Activated T-helper 17 cell treated with anti-CD3 and anti-CD28 coated beads, Interleukin-2, amount 50 U/mL, for 72 hours (primary cell): ENCODE measurements at regions not wholly inside any gene's neighbourhood (a gene's known extent, or its start where the extent isn't known, plus 50 kb on each side); places are given as distances from the start of the nearest gene placed in this dataset.

Source experiments
- ATAC-seq: fragments of 150-1000 bp; cut with Tn5 transposase; replicated peaks from 2 replicates; pipeline ENCODE4 v1.10.0; 2021; ENCODE audit warnings: mild to moderate bottlenecking, moderate library complexity
- H3K27ac Mint-ChIP-seq: one replicate; pipeline ENCODE4 v1.8.0; 2022; ENCODE audit warnings: mixed read lengths
- H3K27me3 Mint-ChIP-seq: one replicate; pipeline ENCODE4 v1.8.0; 2022; ENCODE audit warnings: mixed read lengths
- H3K36me3 Mint-ChIP-seq: one replicate; pipeline ENCODE4 v1.8.0; 2022; ENCODE audit warnings: low read depth, mild to moderate bottlenecking, mixed read lengths
- H3K4me1 Mint-ChIP-seq: one replicate; pipeline ENCODE4 v1.8.0; 2022; ENCODE audit warnings: mixed read lengths
- H3K4me3 Mint-ChIP-seq: one replicate; pipeline ENCODE4 v1.8.0; 2022; ENCODE audit warnings: mild to moderate bottlenecking, mixed read lengths
- H3K9me3 Mint-ChIP-seq: one replicate; pipeline ENCODE4 v1.8.0; 2022; ENCODE audit warnings: mixed read lengths

DNA sequence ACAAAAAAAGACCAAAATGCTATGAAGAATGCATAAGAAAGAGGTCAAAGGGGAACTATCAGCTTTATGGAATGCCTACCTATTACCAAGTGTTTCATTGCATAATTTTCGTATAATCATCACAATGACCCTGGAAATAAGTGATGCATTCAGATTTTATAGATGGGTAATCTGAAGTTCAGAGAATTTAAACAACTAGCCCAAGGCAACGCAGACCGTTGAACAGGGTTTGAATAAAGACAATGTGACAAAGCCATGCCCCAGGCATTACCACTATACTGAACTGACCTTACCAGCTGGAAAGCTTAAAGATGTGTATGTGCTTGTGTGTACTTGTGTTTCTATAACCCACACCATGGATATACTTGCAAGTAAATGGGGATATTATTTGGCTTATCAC, 827.6 kb upstream of the ADGRL2 start:
- Mint-ChIP-seq H3K27me3 (no peaks in the 10 kb centered on the region), H3K4me1 (no peaks in the 10 kb centered on the region), H3K36me3 (no peaks in the 10 kb centered on the region), H3K27ac (no peak overlapping the region), H3K9me3 (peaks cover 13% of the 10 kb centered on the region), H3K4me3 (no peak overlapping the region)
- no peak for ATAC-seq

DNA sequence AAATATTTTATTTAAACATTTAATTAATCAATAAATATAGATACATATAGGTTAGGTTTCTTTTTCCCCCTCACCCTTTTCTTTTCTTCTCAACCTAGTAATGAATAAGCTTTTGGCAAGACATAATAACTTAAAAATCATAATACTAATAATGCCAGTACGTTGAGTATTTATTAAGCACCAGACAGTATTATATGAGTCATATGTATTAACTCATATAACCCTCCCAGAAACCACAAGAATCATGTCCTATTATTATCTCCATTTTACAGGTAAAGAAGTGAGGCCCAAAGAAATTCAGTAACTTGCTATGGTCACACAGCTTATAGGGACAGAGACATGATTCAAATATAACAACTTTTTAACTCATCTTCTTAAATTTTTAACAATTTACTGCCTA, 834.5 kb upstream of the ADGRL2 start:
- Mint-ChIP-seq H3K9me3 (no peaks in the 10 kb centered on the region), H3K27me3 (no peaks in the 10 kb centered on the region), H3K4me1 (no peaks in the 10 kb centered on the region), H3K36me3 (no peaks in the 10 kb centered on the region), H3K4me3 (no peak overlapping the region), H3K27ac (no peak overlapping the region)
- ATAC-seq: no peak

DNA sequence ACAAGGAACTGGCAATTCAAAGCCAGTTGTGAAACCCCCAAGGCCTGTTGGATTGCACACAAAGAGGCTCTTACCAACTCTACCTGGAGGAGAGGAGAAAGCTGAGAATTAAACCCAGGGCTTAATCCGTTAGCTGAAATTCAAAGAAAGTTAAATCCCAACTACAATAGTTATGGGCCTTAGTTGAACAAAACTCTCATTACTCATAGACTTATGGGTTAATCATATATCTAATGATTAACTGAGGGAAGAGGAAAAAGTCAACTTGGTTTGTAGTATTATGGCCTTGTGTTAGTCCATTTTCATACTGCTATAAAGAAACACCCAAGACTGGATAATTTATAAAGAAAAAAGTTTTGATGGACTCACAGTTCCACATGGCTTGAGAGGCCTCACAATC, 838.2 kb upstream of the ADGRL2 start:
- H3K4me1 Mint-ChIP-seq: no peaks in the 10 kb centered on the region
- H3K27ac Mint-ChIP-seq: no peak overlapping the region
- H3K4me3 Mint-ChIP-seq: no peak overlapping the region
- H3K27me3 Mint-ChIP-seq: no peaks in the 10 kb centered on the region
- H3K36me3 Mint-ChIP-seq: no peaks in the 10 kb centered on the region
- H3K9me3 Mint-ChIP-seq: no peaks in the 10 kb centered on the region
- no peak for ATAC-seq

DNA sequence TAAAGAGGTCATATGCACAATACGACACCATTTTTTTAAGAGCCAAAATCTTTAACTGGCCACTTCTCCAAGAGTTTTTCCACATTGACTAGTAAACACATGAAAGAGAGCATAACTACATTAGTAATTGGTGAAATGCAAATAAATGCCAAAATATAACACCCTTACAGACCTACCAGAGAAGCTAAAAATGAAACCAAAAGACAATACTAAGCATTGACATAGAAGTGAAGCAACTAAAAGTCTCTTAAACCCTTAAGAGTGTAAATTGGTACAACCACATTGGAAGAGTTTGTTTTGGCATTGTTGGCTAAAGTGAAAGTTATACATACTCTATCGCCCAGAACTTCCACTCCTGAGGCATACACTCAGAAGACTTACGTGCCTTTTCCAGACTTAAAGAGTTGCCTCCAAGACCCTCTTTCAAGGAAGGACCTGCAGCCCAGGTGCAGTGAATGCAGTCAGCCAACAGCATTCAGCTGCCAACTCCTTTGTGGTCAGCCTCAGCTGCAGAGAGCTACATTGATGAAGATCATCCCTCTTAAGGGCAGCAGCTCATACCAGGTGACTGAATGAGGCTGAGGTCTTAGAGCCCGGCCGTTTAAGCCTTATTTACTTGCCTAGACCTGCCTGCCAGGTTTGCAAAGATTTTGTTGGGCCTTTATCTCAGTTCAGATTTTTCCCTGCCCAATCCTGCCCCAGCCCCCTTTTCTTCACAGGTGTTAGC, 839.1 kb upstream of the ADGRL2 start:
- Mint-ChIP-seq H3K4me1 (no peaks in the 10 kb centered on the region), H3K9me3 (no peaks in the 10 kb centered on the region), H3K36me3 (no peaks in the 10 kb centered on the region), H3K27ac (no peak overlapping the region), H3K27me3 (no peaks in the 10 kb centered on the region), H3K4me3 (no peak overlapping the region)
- ATAC-seq: no peak

DNA sequence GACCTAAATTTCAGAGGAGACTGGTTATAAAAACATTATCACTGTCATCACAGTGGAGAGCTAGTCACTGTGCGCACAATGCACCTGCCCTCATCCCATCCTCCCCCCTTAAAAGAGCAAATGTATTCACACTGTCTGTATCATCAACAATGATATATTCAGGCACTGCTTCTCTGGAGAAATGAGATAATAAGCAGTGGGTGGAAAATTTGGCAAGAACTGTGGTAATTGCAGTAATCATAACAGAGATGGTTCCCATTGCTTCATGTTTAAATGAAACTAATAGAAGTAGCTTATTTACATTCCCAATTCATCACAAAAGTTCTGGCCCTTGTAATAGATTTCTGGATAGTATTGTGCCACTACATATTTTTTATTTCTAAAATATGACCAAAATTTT, 867.4 kb upstream of the ADGRL2 start:
- Mint-ChIP-seq H3K27me3 (no peaks in the 10 kb centered on the region), H3K36me3 (no peaks in the 10 kb centered on the region), H3K4me3 (no peak overlapping the region), H3K4me1 (no peaks in the 10 kb centered on the region), H3K9me3 (peaks cover 19% of the 10 kb centered on the region), H3K27ac (no peak overlapping the region)
- ATAC-seq: no peak

DNA sequence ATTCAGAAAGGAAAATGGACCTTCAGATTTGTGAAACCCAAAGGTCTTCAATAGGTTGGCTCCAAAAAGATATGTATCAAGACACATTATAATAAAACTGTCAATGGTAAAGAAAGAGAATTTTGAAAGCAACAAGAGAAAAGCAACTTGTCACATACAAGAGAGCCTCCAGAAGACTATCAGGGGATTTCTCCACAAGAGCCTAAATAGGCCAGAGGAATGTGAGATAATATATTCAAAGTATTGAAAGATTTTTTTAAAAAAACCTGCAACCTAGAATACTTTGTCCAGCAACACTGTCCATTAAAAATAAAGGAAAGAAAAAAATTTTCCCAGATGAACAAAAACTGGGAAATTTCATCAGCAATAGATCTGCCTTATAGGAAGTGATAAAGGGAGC, 869.6 kb upstream of the ADGRL2 start:
- H3K4me1 Mint-ChIP-seq: no peaks in the 10 kb centered on the region
- no peak overlapping the region for H3K4me3 Mint-ChIP-seq
- no peaks in the 10 kb centered on the region for H3K27me3 Mint-ChIP-seq
- H3K36me3 Mint-ChIP-seq: no peaks in the 10 kb centered on the region
- ATAC-seq: no peak
- peaks cover 29% of the 10 kb centered on the region for H3K9me3 Mint-ChIP-seq
- no peak overlapping the region for H3K27ac Mint-ChIP-seq

DNA sequence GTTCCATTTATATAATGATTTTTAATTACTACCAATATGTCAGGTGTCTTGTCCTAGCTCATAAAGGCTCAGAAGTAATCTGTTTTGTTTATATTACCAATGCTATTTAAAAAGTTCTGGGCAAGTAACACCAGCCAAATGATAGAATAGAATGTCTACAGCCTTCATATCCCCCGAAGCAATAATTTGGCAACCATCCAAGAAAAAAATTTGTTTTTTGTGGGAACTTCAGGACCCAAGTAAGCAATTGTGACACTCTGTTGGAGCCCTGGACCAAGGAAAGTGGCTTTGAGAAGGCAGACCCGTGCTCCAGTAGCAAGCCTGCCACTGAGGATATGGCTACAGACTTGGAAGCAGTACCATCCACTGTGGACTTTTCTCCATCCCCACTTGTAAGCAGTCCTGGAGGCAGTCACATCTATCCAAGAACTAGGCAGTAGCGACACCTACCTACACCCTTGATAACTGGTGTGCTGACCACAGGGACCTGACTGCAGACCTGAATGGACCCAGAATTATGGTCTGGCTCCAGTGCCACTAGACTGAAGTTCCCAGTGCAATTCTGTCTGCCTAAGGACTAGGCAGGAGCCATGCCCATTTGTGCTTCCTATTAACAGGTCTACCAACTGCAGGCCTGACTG, 870.7 kb upstream of the ADGRL2 start:
- H3K27me3 Mint-ChIP-seq: no peaks in the 10 kb centered on the region
- ATAC-seq: no peak
- H3K36me3 Mint-ChIP-seq: no peaks in the 10 kb centered on the region
- H3K4me1 Mint-ChIP-seq: no peaks in the 10 kb centered on the region
- no peak overlapping the region for H3K27ac Mint-ChIP-seq
- peaks cover 24% of the 10 kb centered on the region for H3K9me3 Mint-ChIP-seq
- no peak overlapping the region for H3K4me3 Mint-ChIP-seq

DNA sequence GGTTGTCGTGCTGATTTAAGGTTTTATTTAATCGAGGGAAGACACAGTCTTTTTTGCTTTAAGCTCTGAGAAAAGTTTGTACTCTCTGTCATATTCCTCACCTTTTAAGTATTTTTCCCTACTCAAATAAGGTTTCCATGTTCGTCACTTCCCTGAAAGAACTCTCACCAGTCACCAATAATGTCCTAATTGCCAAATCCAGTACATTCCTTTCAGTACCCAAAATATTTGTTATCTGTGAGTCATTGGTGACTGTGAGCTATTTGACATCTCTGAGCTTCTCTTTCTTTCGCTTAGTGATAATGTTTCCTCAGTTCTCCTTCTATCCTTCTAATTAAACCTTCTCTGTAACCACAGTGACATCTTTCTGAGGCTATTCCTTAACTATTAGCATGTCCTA, 874.2 kb upstream of the ADGRL2 start:
- Mint-ChIP-seq H3K27ac (no peak overlapping the region), H3K4me1 (no peaks in the 10 kb centered on the region), H3K36me3 (no peaks in the 10 kb centered on the region), H3K4me3 (no peak overlapping the region), H3K27me3 (no peaks in the 10 kb centered on the region), H3K9me3 (peaks cover 24% of the 10 kb centered on the region)
- ATAC-seq: no peak

DNA sequence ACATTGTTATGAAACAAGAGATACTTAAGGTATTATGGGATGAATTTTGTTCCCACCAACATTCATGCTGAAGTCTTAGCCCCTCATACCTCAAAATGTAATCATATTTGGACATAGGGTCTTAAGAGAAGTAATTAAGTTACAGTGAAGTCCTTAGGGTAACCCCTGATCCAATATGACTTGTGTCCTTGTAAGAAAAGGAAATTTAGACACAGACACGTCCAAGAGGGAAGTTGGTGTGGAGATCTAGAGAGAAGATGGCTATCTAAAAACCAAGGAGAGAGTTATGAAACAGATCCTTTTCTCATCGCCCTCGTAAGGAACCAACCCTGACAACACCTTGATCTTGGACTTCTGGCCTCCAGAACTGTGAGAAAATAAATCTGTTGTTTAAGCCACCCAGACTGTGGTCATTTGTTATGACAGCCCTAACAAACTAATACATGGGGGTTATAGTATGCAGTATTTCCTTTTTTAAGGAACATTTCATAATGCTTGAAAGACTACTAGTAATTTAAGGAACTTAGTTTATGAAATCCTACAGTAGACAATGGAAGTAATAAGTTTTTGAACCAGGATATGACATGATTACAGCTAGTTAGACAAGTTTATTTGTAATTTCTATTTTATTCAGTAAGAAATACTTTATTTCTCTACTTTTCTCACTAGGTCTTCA, 875.5 kb upstream of the ADGRL2 start:
- no peaks in the 10 kb centered on the region for H3K36me3 Mint-ChIP-seq
- peaks cover 18% of the 10 kb centered on the region for H3K9me3 Mint-ChIP-seq
- ATAC-seq: no peak
- H3K27me3 Mint-ChIP-seq: no peaks in the 10 kb centered on the region
- no peak overlapping the region for H3K4me3 Mint-ChIP-seq
- H3K27ac Mint-ChIP-seq: no peak overlapping the region
- no peaks in the 10 kb centered on the region for H3K4me1 Mint-ChIP-seq

DNA sequence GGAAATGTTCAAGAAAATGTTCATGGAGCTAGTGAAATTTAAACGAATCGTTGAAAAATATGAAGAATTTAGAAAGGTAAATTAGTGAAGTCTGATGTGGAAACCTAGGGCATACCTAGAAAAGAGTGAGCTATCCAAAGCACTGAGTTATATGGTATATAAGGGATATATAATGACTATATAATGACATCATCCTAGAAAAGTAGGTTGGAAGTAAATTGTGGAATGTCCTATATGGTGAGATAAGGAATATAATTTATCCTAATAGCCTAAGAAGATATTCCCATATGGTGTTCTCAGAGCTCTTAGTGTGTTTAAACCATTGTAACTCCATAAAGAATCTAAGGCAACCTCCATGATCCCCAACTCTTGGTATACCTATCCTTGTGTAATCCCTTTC, 876.4 kb upstream of the ADGRL2 start:
- Mint-ChIP-seq H3K4me1 (no peaks in the 10 kb centered on the region), H3K27ac (no peak overlapping the region), H3K36me3 (no peaks in the 10 kb centered on the region), H3K9me3 (peaks cover 19% of the 10 kb centered on the region), H3K4me3 (no peak overlapping the region), H3K27me3 (no peaks in the 10 kb centered on the region)
- no peak for ATAC-seq

DNA sequence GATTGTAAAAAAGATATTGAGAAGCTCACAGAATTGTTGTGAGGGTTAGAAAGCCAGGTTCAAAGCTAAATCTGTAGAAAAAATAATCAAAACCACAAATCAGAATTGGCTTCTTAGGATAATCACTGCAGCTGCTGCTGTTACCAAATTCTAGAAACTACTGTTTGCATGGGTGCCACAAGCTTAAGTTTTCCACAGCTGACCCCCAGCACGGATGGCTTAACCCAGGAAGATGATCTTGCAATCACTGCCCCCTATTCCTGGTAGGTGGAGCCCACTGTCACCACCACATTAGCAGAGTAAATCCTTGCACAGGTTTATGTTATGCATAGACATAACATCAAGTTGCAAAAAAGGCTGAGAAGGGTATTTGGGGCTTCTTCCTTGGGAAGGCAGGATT, 877.8 kb upstream of the ADGRL2 start:
- no peaks in the 10 kb centered on the region for H3K36me3 Mint-ChIP-seq
- peaks cover 18% of the 10 kb centered on the region for H3K9me3 Mint-ChIP-seq
- H3K27ac Mint-ChIP-seq: no peak overlapping the region
- no peak for ATAC-seq
- no peak overlapping the region for H3K4me3 Mint-ChIP-seq
- H3K4me1 Mint-ChIP-seq: no peaks in the 10 kb centered on the region
- no peaks in the 10 kb centered on the region for H3K27me3 Mint-ChIP-seq

DNA sequence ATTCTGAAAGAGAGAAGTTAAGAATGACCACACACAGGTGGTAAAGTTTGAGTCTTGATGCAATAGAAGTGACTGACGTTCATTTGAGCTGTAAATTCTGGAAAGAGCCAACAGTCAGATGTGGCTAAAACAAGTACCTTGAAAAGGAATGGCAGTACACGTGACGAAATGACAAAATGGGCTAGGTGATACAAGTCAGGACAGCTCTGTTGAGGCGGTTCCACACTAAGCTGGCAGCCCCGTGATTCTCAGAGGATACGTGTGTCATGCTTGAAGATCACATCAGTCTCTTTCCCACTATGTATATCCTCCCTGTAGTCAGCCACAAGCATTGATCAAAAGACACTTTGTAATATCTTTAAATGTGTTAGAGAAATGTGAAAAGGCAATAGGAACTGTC, 881.3 kb upstream of the ADGRL2 start:
- H3K4me1 Mint-ChIP-seq: no peaks in the 10 kb centered on the region
- no peaks in the 10 kb centered on the region for H3K36me3 Mint-ChIP-seq
- no peak overlapping the region for H3K4me3 Mint-ChIP-seq
- no peak for ATAC-seq
- no peaks in the 10 kb centered on the region for H3K27me3 Mint-ChIP-seq
- H3K9me3 Mint-ChIP-seq: peaks cover 14% of the 10 kb centered on the region
- no peak overlapping the region for H3K27ac Mint-ChIP-seq

DNA sequence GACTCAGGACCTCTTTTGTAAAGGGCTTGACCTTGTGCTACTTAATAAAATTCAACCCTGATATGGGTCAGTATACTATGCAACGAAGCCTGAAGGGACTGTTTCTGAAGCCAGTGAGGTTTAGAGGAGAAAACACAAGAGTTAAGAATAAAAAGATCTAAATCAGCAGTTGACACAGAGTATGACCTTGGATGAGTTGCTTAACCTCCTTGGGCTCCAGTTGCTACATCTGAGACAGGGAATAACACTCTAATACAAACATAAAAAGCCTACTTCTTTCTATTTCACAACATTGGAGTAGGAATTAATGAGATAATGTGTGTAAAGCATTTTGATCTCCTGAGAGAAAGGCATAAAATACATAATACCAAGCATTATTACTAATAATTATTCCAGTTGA, 882.4 kb upstream of the ADGRL2 start:
- Mint-ChIP-seq H3K27me3 (no peaks in the 10 kb centered on the region), H3K27ac (no peak overlapping the region), H3K36me3 (no peaks in the 10 kb centered on the region), H3K9me3 (peaks cover 18% of the 10 kb centered on the region), H3K4me1 (no peaks in the 10 kb centered on the region), H3K4me3 (no peak overlapping the region)
- no peak for ATAC-seq

DNA sequence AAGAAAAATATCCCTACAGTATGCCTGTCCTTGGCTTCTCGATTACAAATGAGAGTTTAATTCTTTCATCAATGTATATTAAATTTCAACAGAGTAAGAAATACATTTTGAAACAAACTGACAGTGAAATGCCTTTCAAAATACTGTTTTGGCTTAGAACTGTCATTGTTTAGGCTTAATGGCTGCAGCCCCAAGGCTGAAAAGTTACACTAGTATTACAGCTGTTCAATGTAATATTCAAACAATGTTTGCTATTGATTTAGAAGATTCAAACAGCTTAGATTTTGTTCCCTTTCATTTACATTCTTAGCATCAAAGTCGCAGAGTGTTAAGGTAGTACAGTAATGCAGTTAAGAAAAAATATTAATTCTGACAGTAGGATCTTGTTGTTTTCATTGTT, 882.9 kb upstream of the ADGRL2 start:
- Mint-ChIP-seq H3K36me3 (no peaks in the 10 kb centered on the region), H3K4me1 (no peaks in the 10 kb centered on the region), H3K27ac (no peak overlapping the region), H3K9me3 (peaks cover 20% of the 10 kb centered on the region), H3K4me3 (no peak overlapping the region), H3K27me3 (no peaks in the 10 kb centered on the region)
- no peak for ATAC-seq

DNA sequence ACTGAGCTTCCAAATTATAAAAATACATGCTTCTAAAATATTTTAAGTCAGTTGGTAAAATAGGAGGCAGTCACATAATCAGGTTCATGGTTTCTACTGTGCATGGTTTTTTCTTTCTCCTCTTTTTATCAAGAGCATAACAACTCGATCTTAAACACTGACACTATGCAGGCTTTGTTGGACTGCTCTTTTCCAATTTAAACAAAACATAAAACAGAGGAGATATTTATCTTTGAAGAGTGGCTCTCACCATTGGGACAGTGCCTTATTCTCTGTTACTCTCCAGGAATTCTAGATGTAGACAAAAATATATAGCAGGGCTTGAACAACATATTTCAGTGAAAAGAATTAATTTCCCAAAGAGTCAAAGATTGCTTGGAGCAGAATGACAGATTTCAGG, 883.5 kb upstream of the ADGRL2 start:
- Mint-ChIP-seq H3K9me3 (peaks cover 21% of the 10 kb centered on the region), H3K27me3 (no peaks in the 10 kb centered on the region), H3K36me3 (no peaks in the 10 kb centered on the region), H3K4me1 (no peaks in the 10 kb centered on the region), H3K27ac (no peak overlapping the region), H3K4me3 (no peak overlapping the region)
- no peak for ATAC-seq
